ENCODE measurements at regions not wholly inside any gene's neighbourhood (a gene's known extent, or its start where the extent isn't known, plus 50 kb on each side); places are given as distances from the start of the nearest gene placed in this dataset.

- no peak overlapping the region for H2AFZ ChIP-seq
- no peak overlapping the region for H3K4me3 ChIP-seq
- H3K9me2 ChIP-seq (ENCODE audit: insufficient read depth), result peaks cover 6% of the 10 kb centered on the region; the same call in 1 of the 2 replicates
- H3K4me1 ChIP-seq (ENCODE audit: insufficient read depth), result peaks cover 17% of the 10 kb centered on the region
- peaks cover 18% of the 10 kb centered on the region for H3K4me1 Mint-ChIP-seq
- no peak overlapping the region for H3K4me3 Mint-ChIP-seq
- no peaks in the 10 kb centered on the region for H3K27me3 Mint-ChIP-seq (ENCODE audit: insufficient read depth, low read depth, poor library complexity)
- H3K4me2 ChIP-seq, result no peak overlapping the region
- H3K36me3 Mint-ChIP-seq (ENCODE audit: low read depth), result no peaks in the 10 kb centered on the region
- no peaks in the 10 kb centered on the region for H3K79me2 ChIP-seq (replicated peaks; ENCODE audit: insufficient read depth)
- DNase-seq (ENCODE audit: low spot score) (no peak), ATAC-seq (no peak)
- H3K36me3 ChIP-seq (ENCODE audit: insufficient read depth), result no peaks in the 10 kb centered on the region
- H3K27ac Mint-ChIP-seq, result no peak overlapping the region
- H3K27ac ChIP-seq (ENCODE audit: low read depth), result no peak overlapping the region
- H3K27me3 ChIP-seq (ENCODE audit: insufficient read depth), result no peaks in the 10 kb centered on the region
- no peaks in the 10 kb centered on the region for H3F3A ChIP-seq (replicated peaks; ENCODE audit: low read depth)
- TF ChIP-seq POLR2AphosphoS5 (IDR thresholded peaks at IDR 0.05; ENCODE audit: low read depth) (no peak), ZNF114 (CRISPR knock-in tag; IDR thresholded peaks at IDR 0.05) (no peak), EZH2 (IDR thresholded peaks at IDR 0.05; ENCODE audit: low read depth, unreplicated experiment) (no peak), ZNF331 (CRISPR knock-in tag; IDR thresholded peaks at IDR 0.05; ENCODE audit: low read depth) (no peak), NANOG (IDR thresholded peaks at IDR 0.05; ENCODE audit: borderline replicate concordance) (no peak), JUNB (IDR thresholded peaks at IDR 0.05; ENCODE audit: unreplicated experiment) (no peak), CTCF (conservative IDR thresholded peaks at IDR 0.05; ENCODE audit: low read depth in 2 of 2) (no peak), EZH2phosphoT487 (IDR thresholded peaks at IDR 0.05; ENCODE audit: unreplicated experiment) (no peak), ETS1 (IDR thresholded peaks at IDR 0.05) (no peak), REST (IDR thresholded peaks at IDR 0.05; ENCODE audit: unreplicated experiment) (no peak), STAT1 (IDR thresholded peaks at IDR 0.05; ENCODE audit: unreplicated experiment) (no peak), CREB1 (CRISPR knock-in tag; IDR thresholded peaks at IDR 0.05; ENCODE audit: low read depth) (no peak), ZNF462 (CRISPR knock-in tag; IDR thresholded peaks at IDR 0.05) (no peak)
- H4K20me1 ChIP-seq (replicated peaks; ENCODE audit: insufficient read depth), result no peaks in the 10 kb centered on the region
- H3K9me3 Mint-ChIP-seq, result no peaks in the 10 kb centered on the region
Measured at GRCh38 chr11:96578379-96578778, 188.6 kb downstream of the JRKL start.

All from GM23338 (cell line).